Right lobe of liver (tissue), 6 donors: ENCODE measurements at regions not wholly inside any gene's neighbourhood (a gene's known extent, or its start where the extent isn't known, plus 50 kb on each side); places are given as distances from the start of the nearest gene placed in this dataset.
A peak's percentile ranks its signal among the peaks of the same experiment; 100 is the strongest.

Experiments used
- ATAC-seq, 4 donors: fragments of 200-7000 bp; cut with Tn5 transposase; one replicate each; pipeline ENCODE4 v1.9.1; 2020; ENCODE audit warnings: mild to moderate bottlenecking in 4 of 4, moderate library complexity in 4 of 4
- DNase-seq, 3 donors: peaks; one replicate each; pipeline ENCODE4 v3.0.0-alpha.2; 2020
- H3K27ac ChIP-seq, 3 donors: fragments of 200-600 bp; one replicate each; pipeline ENCODE4 v1.8.0; 2022
- H3K27me3 ChIP-seq, 2 donors: fragments of 200-600 bp; one replicate each; pipeline ENCODE4 v1.8.0; 2022
- H3K36me3 ChIP-seq, 4 donors: fragments of 200-600 bp; sonication (generic) in 1 of 4; one replicate each; pipeline versions ENCODE4 v1.5.1 to v1.8.0; 2017 to 2022; ENCODE audit warnings: control low read depth in 1 of 4
- H3K4me1 ChIP-seq, 4 donors: fragments of 200-600 bp; sonication (generic) in 1 of 4; one replicate each; pipeline versions ENCODE4 v1.5.1 to v1.8.0; 2017 to 2022; ENCODE audit warnings: control low read depth in 1 of 4
- H3K4me3 ChIP-seq, 3 donors: fragments of 200-600 bp; one replicate each; pipeline ENCODE4 v1.8.0; 2022
- H3K9me3 ChIP-seq, 4 donors: fragments of 200-600 bp; sonication (generic) in 1 of 4; one replicate each; pipeline versions ENCODE4 v1.5.1 to v1.8.0; 2017 to 2022; ENCODE audit warnings: control low read depth in 1 of 4
- CTCF ChIP-seq, 4 donors: fragments of 200-600 bp in 3 of 4; fragments of 450-650 bp in 1 of 4; IDR thresholded peaks; one replicate each; pipeline versions ENCODE4 v1.5.1 to v1.8.0; 2016 to 2022; ENCODE audit warnings: antibody characterized with exemption in 4 of 4, mild to moderate bottlenecking in 2 of 4
- POLR2A ChIP-seq: fragments of 450-650 bp; IDR thresholded peaks from one replicate; pipeline ENCODE4 v1.6.1; 2017; ENCODE audit warnings: antibody characterized with exemption, mild to moderate bottlenecking
- WGBS: methylation state at CpG from one replicate; pipeline ENCODE4 v1.1.6; 2018; ENCODE audit warnings: low coverage, low lambda C conversion rate; ENCODE audit not compliant: insufficient coverage; ENCODE audit errors: missing lambda C conversion rate; 5-methylcytosine and 5-hydroxymethylcytosine counted together
- intact Hi-C, 2 donors: fragments of 100-400 bp; cut with DNase I; formaldehyde crosslinking; loops; one replicate each; pipeline versions ENCODE4 v1.11.2 to v1.14.1; 2022
- donor health status: DM: no; HTN: yes; CAD: no.
- donor health status: DM: no; HTN: no; CAD: no.
- donor health status: DM: no; HTN: no; CAD: no.
- donor health status: DM: no; HTN: yes; CAD: no.
- donor health status: DM: no; HTN: yes; CAD: no.

DNA sequence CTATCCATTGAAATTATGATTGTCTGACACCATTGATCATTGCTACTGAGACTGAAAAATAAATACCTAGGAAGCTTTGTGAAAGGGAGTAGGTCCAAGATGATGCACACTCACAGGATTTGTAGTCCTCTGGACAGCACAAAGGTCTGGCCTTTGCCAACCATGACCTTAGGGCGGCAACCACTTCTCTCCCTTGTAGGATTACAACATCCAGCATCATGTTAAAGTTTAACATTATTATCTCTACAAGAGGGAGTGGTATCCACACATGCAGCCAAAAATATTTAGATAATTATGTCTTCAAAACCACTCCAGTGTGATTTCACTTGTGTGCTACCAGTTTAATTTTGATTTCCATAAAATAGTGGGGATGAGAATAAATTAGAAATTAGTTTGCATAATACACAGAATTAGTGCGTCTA, 51.1 kb upstream of the NHSL1 start:
- no peaks in the 10 kb centered on the region for H3K36me3 ChIP-seq
- peaks cover 0 to 36% (median 11%) of the 10 kb centered on the region in 4 donors for H3K4me1 ChIP-seq
- ATAC-seq, result peak; percentile 80 to 92 (median 90)
- H3K27ac ChIP-seq, result peak overlapping the region; percentile 18 to 56 (median 43)
- H3K4me3 ChIP-seq, result no peak overlapping the region
- no peaks in the 10 kb centered on the region for H3K9me3 ChIP-seq
- no peaks in the 10 kb centered on the region for H3K27me3 ChIP-seq
- peak; percentile 66 to 83 (median 81) for DNase-seq
- 19% methylated on average over 2 of the region's 2 CpGs for WGBS
- intact Hi-C loops, result no loop called here
- TF ChIP-seq POLR2A (no peak), CTCF (IDR thresholded peaks at IDR 0.05) (no peak)

GRCh38 chr6:138554146-138554545, 54.9 kb upstream of the NHSL1 start:
- TF ChIP-seq CTCF (IDR thresholded peaks at IDR 0.05), result no peak
- TF ChIP-seq POLR2A, result no peak
- no peak for DNase-seq
- H3K4me1 ChIP-seq, result peaks cover 0 to 43% (median 15%) of the 10 kb centered on the region in 4 donors
- no peaks in the 10 kb centered on the region for H3K36me3 ChIP-seq
- WGBS, result 79% methylated on average over 5 of the region's 5 CpGs
- no peak overlapping the region for H3K4me3 ChIP-seq
- H3K27ac ChIP-seq, result no peak overlapping the region
- intact Hi-C loops, result no loop called here
- no peaks in the 10 kb centered on the region for H3K9me3 ChIP-seq
- H3K27me3 ChIP-seq, result no peaks in the 10 kb centered on the region
- ATAC-seq, result no peak

GRCh38 chr6:138555421-138555988, 56.2 kb upstream of the NHSL1 start:
- intact Hi-C loops, result no loop called here
- no peaks in the 10 kb centered on the region for H3K27me3 ChIP-seq
- 27% methylated on average over 5 of the region's 5 CpGs for WGBS
- no peaks in the 10 kb centered on the region for H3K36me3 ChIP-seq
- ATAC-seq (peak; percentile 25 to 50 (median 34)), DNase-seq (no peak)
- peak overlapping the region in 2 of 3 donors; percentile 33 to 36 for H3K27ac ChIP-seq
- peaks cover 0 to 41% (median 13%) of the 10 kb centered on the region in 4 donors for H3K4me1 ChIP-seq
- no peak overlapping the region for H3K4me3 ChIP-seq
- H3K9me3 ChIP-seq, result no peaks in the 10 kb centered on the region
- TF ChIP-seq POLR2A (no peak), CTCF (IDR thresholded peaks at IDR 0.05) (no peak)

DNA sequence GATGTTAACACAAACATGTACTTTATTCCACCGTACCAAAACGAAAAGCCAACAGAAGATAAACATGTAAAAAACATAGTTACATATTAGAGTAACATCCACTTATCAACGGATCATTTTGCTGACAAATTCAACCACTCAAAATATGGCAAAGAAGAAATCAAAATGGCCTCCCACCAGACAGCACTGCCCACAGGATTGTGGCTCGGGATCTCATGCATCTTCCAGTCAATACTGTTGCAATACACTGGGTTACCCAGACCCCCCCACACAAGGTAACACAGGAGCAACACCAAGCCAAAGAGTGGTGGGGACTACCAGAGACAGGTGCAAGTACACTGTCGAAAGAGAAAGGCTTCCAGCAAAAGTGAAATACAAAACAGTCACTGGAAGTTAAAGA, 57.9 kb upstream of the NHSL1 start:
- Histone ChIP-seq H3K27ac (no peak overlapping the region), H3K9me3 (no peaks in the 10 kb centered on the region), H3K27me3 (no peaks in the 10 kb centered on the region), H3K36me3 (no peaks in the 10 kb centered on the region), H3K4me1 (peaks cover 0 to 31% (median 12%) of the 10 kb centered on the region in 4 donors), H3K4me3 (no peak overlapping the region)
- 53% methylated on average over 5 of the region's 5 CpGs for WGBS
- intact Hi-C loops, result no loop called here
- ATAC-seq, result no peak
- TF ChIP-seq CTCF (IDR thresholded peaks at IDR 0.05) (no peak), POLR2A (no peak)
- DNase-seq, result no peak
